ENCODE measurements at regions not wholly inside any gene's neighbourhood (a gene's known extent, or its start where the extent isn't known, plus 50 kb on each side); places are given as distances from the start of the nearest gene placed in this dataset.

DNA sequence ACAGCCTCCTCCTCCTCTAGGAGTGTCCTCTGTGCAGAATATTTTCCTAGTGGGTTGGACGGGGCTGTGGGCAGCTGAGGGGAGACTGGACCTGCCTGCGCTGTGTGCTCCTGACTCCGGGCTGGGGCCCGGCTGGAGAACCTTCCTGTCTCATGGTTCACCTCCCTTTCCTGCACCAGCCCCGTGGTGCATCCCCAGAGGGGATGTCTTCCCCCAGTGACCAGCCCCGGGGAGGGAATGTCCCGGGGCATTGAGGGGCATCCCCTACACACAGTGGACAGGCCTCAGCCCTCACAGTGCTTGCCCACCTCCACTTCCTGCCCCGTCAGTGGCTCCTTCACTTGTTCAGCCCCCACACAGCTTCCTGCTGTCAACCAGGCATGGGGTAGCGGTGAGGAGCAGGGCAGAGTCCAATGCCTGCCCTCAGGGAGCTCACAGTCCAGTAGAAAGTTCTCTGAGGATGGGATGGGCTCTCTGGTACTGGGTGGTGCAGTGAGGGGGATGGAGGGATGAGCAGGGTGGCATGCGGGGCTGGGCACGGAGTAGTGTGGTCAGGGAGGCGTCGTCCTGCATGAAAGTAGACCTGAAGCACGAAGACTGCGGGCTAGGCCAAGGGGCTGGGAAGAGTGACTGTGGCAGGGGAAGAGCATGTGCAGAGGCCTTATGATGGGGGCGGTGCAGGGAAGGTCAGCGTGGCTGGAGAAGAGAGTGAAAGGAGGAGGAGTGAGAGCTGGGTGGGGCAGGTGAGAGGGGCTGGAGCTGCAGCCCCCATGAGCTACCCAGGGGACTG is 52.1 kb upstream of the PITX1 start:
- no peak for DNase-seq

DNA sequence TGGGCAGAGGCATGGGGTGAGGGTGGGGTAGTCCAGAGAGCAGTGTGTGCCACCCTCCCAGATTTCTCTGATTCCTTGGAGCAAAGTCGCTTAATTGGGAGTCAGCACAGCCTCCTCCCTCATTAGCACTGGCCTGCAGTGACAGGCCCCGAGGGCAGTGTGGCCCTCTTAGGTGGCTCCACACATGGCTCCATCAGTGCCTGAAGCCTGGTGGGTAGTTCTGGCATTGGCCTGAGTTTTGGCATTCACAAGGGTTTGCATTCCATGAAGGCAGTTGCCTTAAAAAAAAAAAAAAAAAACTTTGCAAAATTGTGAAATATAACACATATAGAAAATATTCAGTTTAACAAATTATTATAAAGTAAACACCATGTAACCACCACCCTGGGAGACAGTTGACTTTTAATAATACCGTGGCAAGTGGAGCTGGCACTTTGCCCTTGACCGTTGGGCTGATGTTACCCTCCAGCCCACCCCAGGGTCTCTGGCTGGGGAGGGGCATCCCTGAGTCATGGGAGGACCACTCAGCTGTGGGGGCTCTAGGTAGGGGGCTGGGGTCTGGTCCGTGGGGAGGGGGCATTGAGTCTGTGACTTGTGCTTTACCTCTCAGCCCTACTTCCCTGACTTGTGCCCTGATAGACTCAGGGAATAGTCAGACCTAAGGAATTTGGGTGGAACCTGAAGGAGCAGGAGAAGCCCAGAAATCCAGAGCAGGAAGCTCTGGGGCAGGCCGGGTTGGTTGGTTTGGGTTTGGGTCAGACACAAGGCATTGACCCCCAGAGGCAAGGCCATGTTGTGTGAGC is 51.3 kb upstream of the PITX1 start:
- no peak for DNase-seq
